Mesenchymal stem cell (in vitro differentiated cells and primary cell): ENCODE measurements at regions not wholly inside any gene's neighbourhood (a gene's known extent, or its start where the extent isn't known, plus 50 kb on each side); places are given as distances from the start of the nearest gene placed in this dataset.

Experiments
- DNase-seq: peaks from one replicate; pipeline ENCODE4 v3.0.0-alpha.2; 2013
- H2AFZ ChIP-seq: one replicate; pipeline ENCODE4 v1.6.1; 2013; ENCODE audit warnings: low read depth, mild to moderate bottlenecking, control low read depth, inconsistent platforms, low read length, moderate library complexity
- H2AK5ac ChIP-seq: 2 replicates; pipeline ENCODE4 v1.6.1; 2013; ENCODE audit warnings: low read length, moderate library complexity, mild to moderate bottlenecking, inconsistent platforms; ENCODE audit not compliant: severe bottlenecking
- H2BK120ac ChIP-seq: one replicate; pipeline ENCODE4 v1.6.1; 2013; ENCODE audit warnings: low read depth, mild to moderate bottlenecking, inconsistent platforms, low read length, moderate library complexity
- H2BK12ac ChIP-seq, 2 experiments: one replicate each; pipeline ENCODE4 v1.6.1; 2013; ENCODE audit warnings: inconsistent platforms in 2 of 2, low read length in 2 of 2, mild to moderate bottlenecking in 2 of 2, moderate library complexity in 2 of 2, control low read depth in 1 of 2
- H2BK15ac ChIP-seq: one replicate; pipeline ENCODE4 v1.6.1; 2013; ENCODE audit warnings: mild to moderate bottlenecking, low read depth, inconsistent platforms; ENCODE audit not compliant: poor library complexity, severe bottlenecking
- H2BK5ac ChIP-seq: 2 replicates; pipeline ENCODE4 v1.6.1; 2013; ENCODE audit warnings: low read depth, mild to moderate bottlenecking, low read length, control low read depth, inconsistent platforms; ENCODE audit not compliant: poor library complexity, severe bottlenecking
- H3K14ac ChIP-seq, 2 experiments: one replicate each; pipeline ENCODE4 v1.6.1; 2013; ENCODE audit warnings: inconsistent platforms in 2 of 2, low read length in 2 of 2, control low read depth in 1 of 2, mild to moderate bottlenecking in 1 of 2, moderate library complexity in 1 of 2
- H3K18ac ChIP-seq, 2 experiments: one replicate each; pipeline ENCODE4 v1.6.1; 2013; ENCODE audit warnings: inconsistent platforms in 2 of 2, low read length in 2 of 2, control low read depth in 1 of 2, low read depth in 1 of 2, mild to moderate bottlenecking in 1 of 2
- H3K23ac ChIP-seq, 2 experiments: one replicate each; pipeline ENCODE4 v1.6.1; 2013; ENCODE audit warnings: inconsistent platforms in 2 of 2, low read length in 2 of 2, mild to moderate bottlenecking in 2 of 2, moderate library complexity in 2 of 2, control low read depth in 1 of 2
- H3K27ac ChIP-seq: 2 replicates; pipeline ENCODE4 v1.5.1; 2013; ENCODE audit warnings: mild to moderate bottlenecking, moderate library complexity, low read length, control low read depth, inconsistent platforms; ENCODE audit not compliant: poor library complexity, severe bottlenecking
- H3K27me3 ChIP-seq, 2 experiments: 2 replicates each; pipeline versions ENCODE4 v1.6.1 to v1.7.0; 2013; ENCODE audit warnings: low read length in 2 of 2, mild to moderate bottlenecking in 2 of 2, moderate library complexity in 2 of 2, control low read depth in 1 of 2, inconsistent platforms in 1 of 2; ENCODE audit not compliant: control insufficient read depth in 1 of 2, insufficient read depth in 1 of 2
- H3K36me3 ChIP-seq, 2 experiments: 2 replicates each; pipeline versions ENCODE4 v1.6.1 to v1.7.0; 2013; ENCODE audit warnings: low read length in 2 of 2, control low read depth in 1 of 2, inconsistent platforms in 1 of 2, low read depth in 1 of 2, mild to moderate bottlenecking in 1 of 2; ENCODE audit not compliant: insufficient read depth in 2 of 2, control insufficient read depth in 1 of 2
- H3K4ac ChIP-seq, 2 experiments: one replicate each; pipeline ENCODE4 v1.6.1; 2013; ENCODE audit warnings: inconsistent platforms in 2 of 2, low read length in 2 of 2, mild to moderate bottlenecking in 2 of 2, moderate library complexity in 2 of 2, control low read depth in 1 of 2, low read depth in 1 of 2
- H3K4me1 ChIP-seq: 2 replicates; pipeline ENCODE4 v1.6.1; 2013; ENCODE audit warnings: low read depth, low read length, control low read depth; ENCODE audit not compliant: control insufficient read depth, insufficient read depth
- H3K4me2 ChIP-seq: 2 replicates; pipeline ENCODE4 v1.6.1; 2013; ENCODE audit warnings: low read length, mild to moderate bottlenecking, inconsistent platforms; ENCODE audit not compliant: poor library complexity, severe bottlenecking
- H3K4me3 ChIP-seq, 2 experiments: 2 replicates each; pipeline versions ENCODE4 v1.5.1 to v1.7.0; 2013; ENCODE audit warnings: low read length in 2 of 2, mild to moderate bottlenecking in 2 of 2, control low read depth in 1 of 2, low read depth in 1 of 2; ENCODE audit not compliant: insufficient read depth in 1 of 2
- H3K79me1 ChIP-seq: replicated peaks from 2 replicates; pipeline ENCODE4 v1.6.1; 2013; ENCODE audit warnings: mild to moderate bottlenecking, control low read depth, low read length, inconsistent platforms; ENCODE audit not compliant: poor library complexity, severe bottlenecking
- H3K9ac ChIP-seq: 2 replicates; pipeline ENCODE4 v1.7.0; 2013; ENCODE audit warnings: mild to moderate bottlenecking, low read length, moderate library complexity
- H3K9me3 ChIP-seq: 2 replicates; pipeline ENCODE4 v1.7.0; 2013; ENCODE audit warnings: mild to moderate bottlenecking, low read length; ENCODE audit not compliant: control insufficient read depth
- H4K8ac ChIP-seq: one replicate; pipeline ENCODE4 v1.6.1; 2013; ENCODE audit warnings: inconsistent platforms, mild to moderate bottlenecking, low read length, moderate library complexity
- H4K91ac ChIP-seq: one replicate; pipeline ENCODE4 v1.6.1; 2013; ENCODE audit warnings: mild to moderate bottlenecking, low read length, inconsistent platforms
- WGBS: methylation state at CpG from one replicate; pipeline ENCODE4 v1.1.7; 2013; ENCODE audit warnings: mixed read lengths; 5-methylcytosine and 5-hydroxymethylcytosine counted together

DNA sequence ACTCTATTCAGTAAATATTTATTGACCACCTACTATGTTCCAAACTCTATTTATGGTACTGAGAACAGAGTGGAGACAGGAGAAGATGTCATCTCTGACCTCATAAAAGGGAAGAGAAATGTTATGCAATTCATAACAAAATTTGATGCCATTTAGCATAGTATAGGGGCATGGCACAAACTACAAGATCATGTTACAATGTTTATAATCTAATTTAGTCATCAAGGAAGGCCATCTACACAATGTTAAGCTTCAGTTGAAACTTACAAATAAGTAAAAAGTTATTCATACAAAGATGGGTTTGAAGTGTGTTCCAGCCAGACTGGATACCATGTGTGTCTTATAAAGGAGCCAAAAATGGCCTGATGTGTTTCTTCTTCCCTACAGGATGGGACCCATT, 146.8 kb upstream of the CHRM3 start:
- no peaks in the 10 kb centered on the region for H3K4me1 ChIP-seq
- H3K4me2 ChIP-seq: no peak overlapping the region
- no peak overlapping the region for H3K4me3 ChIP-seq
- no peak overlapping the region for H2BK5ac ChIP-seq
- no peak overlapping the region for H3K18ac ChIP-seq
- H4K91ac ChIP-seq: no peak overlapping the region
- peaks cover 16% of the 10 kb centered on the region for H3K9me3 ChIP-seq
- no peak overlapping the region for H3K4ac ChIP-seq
- no peak overlapping the region for H3K9ac ChIP-seq
- no peak overlapping the region for H2BK15ac ChIP-seq
- H2AK5ac ChIP-seq: no peak overlapping the region
- H2AFZ ChIP-seq: no peak overlapping the region
- no peak overlapping the region for H3K23ac ChIP-seq
- no peaks in the 10 kb centered on the region for H3K36me3 ChIP-seq
- H2BK12ac ChIP-seq: no peak overlapping the region
- no peak overlapping the region for H3K27ac ChIP-seq
- no peaks in the 10 kb centered on the region for H3K79me1 ChIP-seq
- H2BK120ac ChIP-seq: no peak overlapping the region
- no peak for DNase-seq
- H3K14ac ChIP-seq: no peak overlapping the region
- H4K8ac ChIP-seq: no peak overlapping the region
- H3K27me3 ChIP-seq: no peaks in the 10 kb centered on the region

- no peak overlapping the region for H2AK5ac ChIP-seq
- H3K18ac ChIP-seq: no peak overlapping the region
- H3K27ac ChIP-seq: no peak overlapping the region
- H3K27me3 ChIP-seq: no peaks in the 10 kb centered on the region
- no peak overlapping the region for H2BK5ac ChIP-seq
- no peak overlapping the region for H2BK120ac ChIP-seq
- DNase-seq: no peak
- H3K4me3 ChIP-seq: no peak overlapping the region
- no peak overlapping the region for H2BK15ac ChIP-seq
- no peak overlapping the region for H3K9ac ChIP-seq
- no peaks in the 10 kb centered on the region for H3K4me1 ChIP-seq
- no peak overlapping the region for H4K8ac ChIP-seq
- H3K36me3 ChIP-seq: no peaks in the 10 kb centered on the region
- H3K14ac ChIP-seq: no peak overlapping the region
- no peak overlapping the region for H3K4me2 ChIP-seq
- no peak overlapping the region for H2AFZ ChIP-seq
- no peak overlapping the region for H2BK12ac ChIP-seq
- H3K79me1 ChIP-seq: no peaks in the 10 kb centered on the region
- H3K4ac ChIP-seq: no peak overlapping the region
- H4K91ac ChIP-seq: no peak overlapping the region
- peaks cover 18% of the 10 kb centered on the region for H3K9me3 ChIP-seq
- WGBS: 88% methylated on average over 9 of the region's 9 CpGs
- no peak overlapping the region for H3K23ac ChIP-seq
Observed at GRCh38 chr1:239237912-239238311, 148.5 kb upstream of the CHRM3 start.

- no peak overlapping the region for H2AFZ ChIP-seq
- no peak overlapping the region for H3K27ac ChIP-seq
- H2BK15ac ChIP-seq: no peak overlapping the region
- H3K4ac ChIP-seq: no peak overlapping the region
- H3K4me3 ChIP-seq: no peak overlapping the region
- H3K18ac ChIP-seq: no peak overlapping the region
- H3K9ac ChIP-seq: no peak overlapping the region
- no peak overlapping the region for H3K23ac ChIP-seq
- H2BK5ac ChIP-seq: no peak overlapping the region
- WGBS: 44% methylated on average over 2 of the region's 2 CpGs
- H3K9me3 ChIP-seq: peaks cover 12% of the 10 kb centered on the region
- H2BK12ac ChIP-seq: no peak overlapping the region
- no peaks in the 10 kb centered on the region for H3K4me1 ChIP-seq
- H3K27me3 ChIP-seq: no peaks in the 10 kb centered on the region
- DNase-seq: no peak
- H4K91ac ChIP-seq: no peak overlapping the region
- no peaks in the 10 kb centered on the region for H3K79me1 ChIP-seq
- H3K36me3 ChIP-seq: no peaks in the 10 kb centered on the region
- no peak overlapping the region for H2AK5ac ChIP-seq
- H3K4me2 ChIP-seq: no peak overlapping the region
- H3K14ac ChIP-seq: no peak overlapping the region
- H2BK120ac ChIP-seq: no peak overlapping the region
- no peak overlapping the region for H4K8ac ChIP-seq
Observed at GRCh38 chr1:239233626-239234025, 152.7 kb upstream of the CHRM3 start.

- Histone ChIP-seq H2BK5ac (no peak overlapping the region), H2BK15ac (no peak overlapping the region), H2AFZ (no peak overlapping the region), H2BK12ac (no peak overlapping the region), H3K9me3 (peaks cover 15% of the 10 kb centered on the region), H2BK120ac (no peak overlapping the region), H3K14ac (no peak overlapping the region), H3K4ac (no peak overlapping the region), H3K23ac (no peak overlapping the region), H3K4me3 (no peak overlapping the region), H3K4me2 (no peak overlapping the region), H3K36me3 (no peaks in the 10 kb centered on the region), H2AK5ac (no peak overlapping the region), H4K8ac (no peak overlapping the region), H3K79me1 (no peaks in the 10 kb centered on the region), H3K4me1 (no peaks in the 10 kb centered on the region), H4K91ac (no peak overlapping the region), H3K9ac (no peak overlapping the region), H3K27me3 (no peaks in the 10 kb centered on the region), H3K27ac (no peak overlapping the region), H3K18ac (no peak overlapping the region)
- 90% methylated on average over 2 of the region's 2 CpGs for WGBS
- DNase-seq: no peak
Observed at GRCh38 chr1:239232921-239233320, 153.4 kb upstream of the CHRM3 start.
